GM06990 (cell line): ENCODE measurements at regions not wholly inside any gene's neighbourhood (a gene's known extent, or its start where the extent isn't known, plus 50 kb on each side); places are given as distances from the start of the nearest gene placed in this dataset.

Source experiments
- DNase-seq: peaks from one replicate; pipeline ENCODE4 v3.0.0-alpha.2; 2011; ENCODE audit not compliant: insufficient read length; ENCODE audit errors: extremely low read depth
- H3K27me3 ChIP-seq: replicated peaks from 2 replicates; pipeline ENCODE4 v1.6.0; 2011; ENCODE audit warnings: low read length; ENCODE audit not compliant: control insufficient read depth, insufficient read depth
- H3K36me3 ChIP-seq: 2 replicates; pipeline ENCODE4 v1.5.1; 2011; ENCODE audit warnings: low read length; ENCODE audit not compliant: control insufficient read depth, insufficient read depth
- H3K4me3 ChIP-seq: replicated peaks from 2 replicates; pipeline ENCODE4 v1.5.1; 2011; ENCODE audit warnings: low read depth, mild to moderate bottlenecking, control low read depth, low read length
- CTCF ChIP-seq: IDR thresholded peaks from 2 replicates; pipeline ENCODE4 v1.5.1; 2011; ENCODE audit warnings: low read length, control low read depth, mild to moderate bottlenecking, inconsistent platforms; ENCODE audit not compliant: insufficient read depth, poor library complexity, severe bottlenecking

DNA sequence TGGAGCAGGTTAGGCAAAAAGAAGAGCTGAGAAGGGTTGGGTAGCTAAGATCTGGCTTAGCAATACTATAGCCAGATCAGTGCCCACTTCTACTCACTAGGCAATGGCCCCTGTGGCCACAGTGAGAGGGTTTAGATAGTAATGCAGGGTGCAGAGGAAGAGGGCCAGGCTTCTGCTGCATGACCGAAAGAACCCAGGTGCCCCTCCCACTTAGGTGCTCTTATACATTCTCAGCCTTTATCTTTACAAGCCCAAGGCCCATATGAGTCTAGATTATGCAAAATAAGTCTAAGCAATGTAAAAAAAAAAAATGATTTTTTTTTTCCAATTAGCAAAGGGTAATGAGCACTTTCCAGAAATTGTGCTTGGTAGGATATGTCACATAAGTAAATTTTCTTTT is 171.3 kb downstream of the CD24 start:
- no peaks in the 10 kb centered on the region for H3K27me3 ChIP-seq
- TF ChIP-seq CTCF: no peak
- no peak for DNase-seq
- no peak overlapping the region for H3K4me3 ChIP-seq
- H3K36me3 ChIP-seq: no peaks in the 10 kb centered on the region

GRCh38 chr6:106802139-106802538 is 172.4 kb downstream of the CD24 start:
- H3K4me3 ChIP-seq: no peak overlapping the region
- H3K27me3 ChIP-seq: no peaks in the 10 kb centered on the region
- DNase-seq: no peak
- TF ChIP-seq CTCF: no peak
- no peaks in the 10 kb centered on the region for H3K36me3 ChIP-seq

- Histone ChIP-seq H3K27me3 (no peaks in the 10 kb centered on the region), H3K36me3 (no peaks in the 10 kb centered on the region), H3K4me3 (no peak overlapping the region)
- DNase-seq: no peak
- TF ChIP-seq CTCF: no peak
Measured at GRCh38 chr6:106801256-106801655, 171.9 kb downstream of the QRSL1 start.

DNA sequence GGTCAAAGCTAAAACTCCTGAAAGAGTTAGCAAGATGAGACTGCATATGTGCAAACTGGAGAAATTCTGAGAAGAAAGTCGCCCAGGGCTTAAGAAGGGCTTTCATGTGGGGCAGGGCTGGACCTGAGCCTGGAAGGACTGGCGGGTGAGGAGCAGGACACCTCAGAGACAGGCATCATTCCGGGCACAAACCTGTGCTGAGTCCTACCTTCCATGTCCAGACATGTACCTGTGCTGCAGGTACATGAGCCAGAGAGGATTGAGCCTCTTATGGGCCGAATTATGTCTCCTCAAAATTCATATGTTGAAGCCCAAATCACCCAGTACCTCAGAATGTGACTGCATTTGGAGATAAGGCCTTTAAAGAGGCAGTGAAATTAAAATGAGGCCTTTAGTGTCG is 171.0 kb downstream of the QRSL1 start:
- Histone ChIP-seq H3K27me3 (no peaks in the 10 kb centered on the region), H3K4me3 (no peak overlapping the region), H3K36me3 (no peaks in the 10 kb centered on the region)
- DNase-seq: no peak
- no peak for TF ChIP-seq CTCF

DNA sequence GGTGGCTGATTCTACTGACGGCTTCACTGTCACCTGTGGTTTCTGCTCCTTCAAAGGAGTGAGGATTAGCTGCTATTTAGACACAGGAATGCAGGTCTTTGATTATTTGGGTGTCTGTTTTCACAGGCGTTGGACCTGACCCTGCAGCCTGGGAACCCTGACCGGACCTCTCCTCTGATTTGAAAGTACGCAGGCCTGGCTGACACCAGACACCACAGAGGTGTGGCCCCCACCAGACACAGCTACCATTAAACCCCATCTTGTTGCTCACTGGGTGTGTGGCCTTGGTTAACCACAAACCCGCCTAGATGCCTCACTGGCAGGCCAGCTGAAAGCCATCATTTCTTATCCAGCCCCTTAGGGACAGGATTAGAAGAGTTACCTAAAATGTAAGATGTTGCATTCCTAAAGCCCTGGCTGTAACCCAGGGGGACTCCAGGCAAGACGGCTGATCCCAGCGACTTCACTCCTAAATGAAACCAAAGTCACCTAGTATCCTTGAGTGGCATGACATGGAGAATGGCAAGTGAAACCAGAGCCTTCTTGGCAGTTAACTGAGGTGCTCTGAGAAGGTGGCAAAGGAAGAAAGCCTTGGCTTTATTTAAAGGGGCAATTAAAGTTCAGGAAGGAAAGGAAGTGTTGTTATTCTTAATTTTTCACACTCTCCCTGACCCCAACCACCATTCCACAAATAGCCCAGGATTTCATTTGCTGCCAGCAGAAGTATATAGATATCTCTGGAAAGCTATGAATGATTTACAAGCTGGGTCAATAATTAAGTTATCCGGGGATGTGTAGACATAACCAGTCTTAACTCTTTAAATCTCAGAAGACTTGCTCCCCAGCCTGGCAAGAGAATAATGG is 169.9 kb downstream of the QRSL1 start:
- TF ChIP-seq CTCF: no peak
- Histone ChIP-seq H3K27me3 (no peaks in the 10 kb centered on the region), H3K36me3 (no peaks in the 10 kb centered on the region), H3K4me3 (no peak overlapping the region)
- DNase-seq: peak; percentile 18

GRCh38 chr6:106797186-106797585 is 167.8 kb downstream of the QRSL1 start:
- Histone ChIP-seq H3K4me3 (no peak overlapping the region), H3K27me3 (no peaks in the 10 kb centered on the region), H3K36me3 (no peaks in the 10 kb centered on the region)
- no peak for DNase-seq
- no peak for TF ChIP-seq CTCF
